Limb (tissue), 2 donors: ENCODE measurements at regions not wholly inside any gene's neighbourhood (a gene's known extent, or its start where the extent isn't known, plus 50 kb on each side); places are given as distances from the start of the nearest gene placed in this dataset.
"Not testable (repeated sequence)": the region's sequence is repeated elsewhere in the genome, so short reads cannot be mapped to it uniquely, and the experiment has no call there.

Experiments used
- DNase-seq, 2 donors: peaks; one replicate each; pipeline ENCODE4 v3.0.0-alpha.2; 2016; ENCODE audit errors: extremely low spot score in 2 of 2

DNA sequence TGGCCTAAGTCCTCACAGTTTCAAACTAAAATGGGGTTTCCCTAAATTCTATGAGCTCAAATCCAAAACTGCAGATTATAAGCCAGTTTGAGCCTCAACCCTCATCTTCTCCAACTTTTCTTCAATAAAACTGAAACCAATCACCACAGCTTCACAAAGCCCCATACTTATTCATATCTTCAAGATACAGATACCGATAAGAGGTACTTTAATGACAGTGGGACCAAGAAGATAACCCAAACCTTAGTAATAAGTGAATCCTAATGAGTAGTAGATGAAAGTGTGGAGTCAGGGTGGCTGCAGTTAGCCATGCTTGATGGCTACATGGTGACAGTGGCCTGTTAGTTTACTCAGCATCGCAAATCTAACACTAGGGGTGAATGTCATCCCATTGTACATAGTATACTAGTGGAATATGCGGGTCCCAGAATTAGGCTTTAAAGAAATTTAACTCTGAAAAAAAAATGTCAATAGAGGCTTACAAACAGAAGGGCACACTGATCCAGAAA is 395.8 kb upstream of the PHF14 start:
- no peak for DNase-seq

DNA sequence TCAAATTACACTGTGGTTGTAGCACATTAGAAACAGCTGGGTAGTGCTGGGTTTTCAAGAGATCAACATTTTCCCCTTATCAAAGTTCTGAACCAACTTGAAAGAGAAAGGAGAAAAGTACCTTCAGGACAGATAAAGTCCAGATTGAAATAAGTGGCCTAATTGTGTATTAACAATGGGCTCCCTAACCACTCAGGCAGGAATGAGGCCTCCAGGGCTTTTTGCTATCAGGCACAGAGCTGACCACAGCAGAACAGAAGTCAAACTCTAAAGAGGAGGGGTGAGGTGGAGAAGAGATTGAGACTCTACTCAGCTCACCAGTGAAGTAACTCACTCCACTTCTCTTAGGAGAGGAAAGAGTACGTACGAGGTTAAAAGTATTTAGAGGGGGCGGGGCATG is 394.1 kb upstream of the PHF14 start:
- no peak for DNase-seq

- no peak for DNase-seq
Observed at GRCh38 chr7:10584886-10585285, 388.8 kb upstream of the PHF14 start.

DNA sequence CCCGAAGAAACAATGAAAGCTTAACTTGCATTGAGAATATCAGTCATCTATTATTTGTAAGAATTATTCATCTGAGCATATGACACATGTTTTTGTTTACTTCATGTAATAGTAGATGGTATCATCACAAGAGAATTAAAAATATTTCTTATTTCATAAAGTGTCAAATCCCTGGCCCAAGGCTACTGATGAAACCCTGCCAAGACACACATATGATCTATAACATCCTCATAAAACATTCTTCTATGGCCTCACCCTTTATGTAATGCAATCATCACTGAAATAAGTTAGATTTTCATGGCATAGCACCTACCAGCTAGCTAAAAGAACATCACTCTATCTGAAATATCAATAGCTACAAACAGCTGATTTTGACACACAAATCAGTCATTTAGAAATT is 385.6 kb upstream of the PHF14 start:
- DNase-seq, result no peak

DNA sequence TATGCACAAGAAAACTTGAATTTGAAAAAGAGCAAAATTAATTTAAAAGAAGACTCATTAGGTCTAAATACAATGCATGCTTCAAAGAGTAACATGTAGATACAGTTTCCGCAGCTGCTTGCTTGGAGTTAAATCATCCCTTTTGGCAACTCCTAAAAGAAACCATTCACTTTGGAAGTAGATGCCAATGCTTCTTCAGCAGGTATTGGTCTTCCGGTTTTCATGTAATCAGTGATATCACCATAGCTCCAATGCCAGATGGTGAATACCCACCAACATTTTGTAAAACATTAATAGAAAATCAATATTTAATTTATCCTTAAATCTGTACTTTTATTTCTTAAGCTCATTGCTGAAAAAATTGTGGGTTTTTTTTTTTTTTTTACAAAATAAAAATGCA is 381.1 kb upstream of the PHF14 start:
- no peak for DNase-seq

- no peak for DNase-seq
Observed at GRCh38 chr7:10593080-10593479, 380.6 kb upstream of the PHF14 start.

DNA sequence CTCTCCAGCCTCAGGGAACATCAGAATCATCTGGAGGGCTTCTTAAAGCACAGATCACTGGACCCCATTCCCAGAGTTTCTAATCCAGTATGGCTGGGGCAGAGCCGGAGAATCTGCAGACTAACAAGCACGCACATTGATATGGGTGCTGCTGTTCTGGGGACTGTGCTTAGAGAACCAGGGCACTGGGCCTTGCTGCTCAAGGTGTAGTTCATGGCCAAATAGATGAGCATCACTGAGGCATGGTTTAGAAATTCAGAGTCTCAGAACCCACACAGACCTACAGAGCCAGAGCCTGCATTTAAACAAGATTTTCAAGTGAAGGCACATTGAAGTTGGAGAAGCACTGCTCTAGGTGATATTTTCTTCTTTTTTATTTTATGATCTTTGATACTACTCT is 376.8 kb upstream of the PHF14 start:
- DNase-seq, result no peak

- no peak for DNase-seq
Observed at GRCh38 chr7:10604128-10604527, 369.5 kb upstream of the PHF14 start.

DNA sequence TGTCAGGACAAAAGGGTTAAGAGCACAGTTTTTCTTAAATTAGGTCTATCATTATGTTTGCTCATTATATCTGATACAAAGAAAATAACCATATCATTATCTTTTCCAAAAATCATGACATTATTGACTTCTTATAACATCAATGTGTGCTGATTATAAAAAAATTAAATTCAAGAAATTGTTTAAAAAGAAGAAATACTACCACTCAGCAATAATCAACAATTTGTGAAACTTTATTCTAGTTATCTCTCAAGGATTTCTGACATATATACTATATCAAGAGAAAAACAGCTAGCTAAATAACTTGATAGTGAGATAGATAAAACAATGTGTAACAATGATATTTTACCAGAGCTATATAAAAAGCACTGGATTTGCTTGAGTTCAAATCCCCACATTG is 360.7 kb upstream of the PHF14 start:
- DNase-seq, result no peak

DNA sequence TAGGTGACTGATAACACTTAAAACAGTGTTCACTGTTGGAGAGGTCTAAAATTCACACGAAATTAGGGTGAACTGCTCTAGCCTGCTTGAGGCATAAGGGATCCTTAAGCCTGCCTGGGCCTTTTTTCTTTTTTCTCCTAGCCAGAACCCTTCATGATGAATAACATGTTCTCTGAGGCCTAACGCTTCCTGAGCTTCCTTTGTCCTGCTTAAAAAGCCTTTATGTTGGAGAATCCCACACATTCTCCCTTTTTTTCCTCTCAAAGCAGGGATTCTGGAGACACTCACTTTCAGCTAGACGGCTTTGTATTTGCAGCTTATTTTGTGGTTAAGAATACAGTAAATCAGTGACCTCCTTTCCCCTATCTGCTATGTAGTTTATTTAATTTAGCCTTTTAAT is 354.7 kb upstream of the PHF14 start:
- no peak for DNase-seq

DNA sequence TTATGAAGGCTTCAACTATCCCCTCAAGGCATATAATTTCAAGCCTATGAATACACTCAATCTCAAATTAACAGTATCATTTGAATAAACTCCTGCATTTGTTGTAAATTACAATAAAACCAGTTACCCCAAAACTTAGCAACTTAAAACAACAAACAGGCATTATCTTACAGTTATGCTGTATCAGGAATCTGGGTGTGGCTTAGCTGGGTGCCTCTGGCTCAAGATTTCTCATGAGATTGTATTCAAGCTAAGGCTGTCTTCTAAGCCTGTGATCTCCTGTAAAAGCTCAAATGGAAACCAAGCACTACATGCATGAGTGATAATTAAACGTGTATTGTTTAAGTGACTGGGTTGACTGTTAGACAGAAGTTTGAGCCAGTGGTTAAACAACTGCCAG is 341.0 kb upstream of the PHF14 start:
- DNase-seq, result no peak

DNA sequence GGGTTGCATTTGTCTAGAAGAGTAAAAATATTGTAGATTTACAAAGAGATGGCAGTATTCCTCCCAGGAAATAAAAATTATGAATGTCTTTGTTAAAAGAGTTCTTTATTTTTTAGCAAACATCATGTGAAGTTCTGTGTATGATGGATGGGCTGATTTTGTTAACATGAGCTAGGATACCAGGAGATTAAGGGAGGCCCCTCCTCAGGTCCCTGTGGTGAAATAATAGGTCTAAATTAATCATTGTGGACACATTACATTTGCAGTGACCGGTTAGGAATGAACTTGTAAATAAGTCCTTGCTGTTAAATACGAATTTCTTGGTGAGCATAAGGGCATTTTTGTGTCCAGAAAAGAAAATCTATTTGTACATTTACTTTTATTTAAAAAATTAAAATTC is 339.4 kb upstream of the PHF14 start:
- no peak for DNase-seq

DNA sequence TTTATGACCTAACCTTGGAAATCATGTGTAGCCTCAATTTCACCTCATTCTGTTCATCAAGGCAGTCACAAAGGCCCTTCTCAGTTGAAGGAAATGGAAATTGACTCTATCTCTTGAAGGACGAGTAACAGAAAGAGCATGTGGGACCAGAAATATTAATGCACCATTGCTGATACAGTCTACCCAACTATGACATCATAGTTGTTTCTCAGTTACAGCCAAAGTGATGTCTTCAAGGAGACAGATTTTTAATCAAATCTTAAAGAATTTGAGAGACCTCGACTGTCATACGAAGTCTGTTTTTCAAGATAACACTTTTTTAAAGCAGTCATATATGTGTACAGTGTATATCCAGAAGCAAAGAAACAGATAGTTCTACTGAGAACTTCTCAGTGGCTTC is 335.7 kb upstream of the PHF14 start:
- DNase-seq, result no peak

DNA sequence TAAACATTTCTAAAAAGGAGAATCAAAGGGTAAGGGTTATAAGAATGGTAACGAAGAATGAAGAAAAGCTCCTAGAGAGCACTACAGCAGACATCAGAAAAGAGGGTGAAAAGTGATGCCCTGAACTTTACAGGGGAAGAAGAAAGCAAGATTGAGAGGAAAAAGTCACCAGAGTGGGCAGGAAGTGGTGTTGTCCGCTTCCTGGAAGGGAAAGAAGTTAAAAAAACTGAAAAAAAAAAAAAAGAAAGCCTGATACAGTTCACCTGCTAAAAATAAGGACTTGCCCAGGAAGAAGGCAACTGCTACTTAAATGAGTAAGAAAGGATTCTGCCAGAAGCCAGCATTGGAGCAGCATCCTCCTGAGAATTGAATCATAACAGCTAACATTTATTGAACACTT is 330.1 kb upstream of the PHF14 start:
- no peak for DNase-seq

- no peak for DNase-seq
Observed at GRCh38 chr7:10644849-10645248, 328.8 kb upstream of the PHF14 start.

- DNase-seq, result no peak
Observed at GRCh38 chr7:10646194-10646593, 327.5 kb upstream of the PHF14 start.

DNA sequence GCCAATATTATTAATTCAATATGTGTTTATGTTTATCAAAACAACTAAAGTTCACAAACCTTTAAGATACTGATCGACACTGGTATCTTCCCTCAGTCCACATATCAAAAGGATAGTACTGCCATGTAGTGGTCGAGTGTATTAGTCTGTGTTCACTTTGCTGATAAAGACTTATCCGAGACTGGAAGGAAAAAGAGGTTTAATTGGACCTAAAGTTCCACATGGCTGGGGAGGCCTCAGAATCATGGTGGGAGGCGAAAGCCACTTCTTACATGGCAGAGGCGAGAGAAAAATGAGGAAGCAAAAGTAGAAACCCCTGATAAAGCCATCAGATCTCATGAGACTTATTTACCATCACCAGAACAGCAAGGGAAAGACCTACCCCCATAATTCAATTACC is 325.4 kb upstream of the PHF14 start:
- no peak for DNase-seq

- DNase-seq, result not testable (repeated sequence)
Observed at GRCh38 chr7:10649120-10649519, 324.6 kb upstream of the PHF14 start.

DNA sequence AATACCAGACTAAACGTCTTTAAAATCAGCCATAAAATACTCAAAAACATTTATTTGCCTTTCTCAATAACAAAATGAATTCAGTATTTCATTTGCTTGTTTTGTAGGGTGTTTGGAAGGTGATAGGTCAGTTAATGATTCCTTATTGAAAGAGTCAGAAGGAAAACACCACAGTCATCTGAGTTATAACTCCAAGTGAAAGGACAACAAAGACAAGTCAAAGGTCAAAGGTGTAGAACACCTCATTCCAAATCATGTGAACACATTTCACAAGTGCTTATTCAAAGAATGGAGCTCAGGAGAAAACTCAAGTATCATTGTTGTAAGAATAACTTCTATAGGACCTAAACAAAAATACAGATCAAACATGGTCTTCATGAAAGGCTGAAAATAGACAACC is 318.6 kb upstream of the PHF14 start:
- DNase-seq, result no peak

GRCh38 chr7:10657201-10657600 is 316.5 kb upstream of the PHF14 start:
- no peak for DNase-seq

GRCh38 chr7:10657837-10658236 is 315.8 kb upstream of the PHF14 start:
- no peak for DNase-seq

- no peak for DNase-seq
Observed at GRCh38 chr7:10662491-10662890, 311.2 kb upstream of the PHF14 start.

DNA sequence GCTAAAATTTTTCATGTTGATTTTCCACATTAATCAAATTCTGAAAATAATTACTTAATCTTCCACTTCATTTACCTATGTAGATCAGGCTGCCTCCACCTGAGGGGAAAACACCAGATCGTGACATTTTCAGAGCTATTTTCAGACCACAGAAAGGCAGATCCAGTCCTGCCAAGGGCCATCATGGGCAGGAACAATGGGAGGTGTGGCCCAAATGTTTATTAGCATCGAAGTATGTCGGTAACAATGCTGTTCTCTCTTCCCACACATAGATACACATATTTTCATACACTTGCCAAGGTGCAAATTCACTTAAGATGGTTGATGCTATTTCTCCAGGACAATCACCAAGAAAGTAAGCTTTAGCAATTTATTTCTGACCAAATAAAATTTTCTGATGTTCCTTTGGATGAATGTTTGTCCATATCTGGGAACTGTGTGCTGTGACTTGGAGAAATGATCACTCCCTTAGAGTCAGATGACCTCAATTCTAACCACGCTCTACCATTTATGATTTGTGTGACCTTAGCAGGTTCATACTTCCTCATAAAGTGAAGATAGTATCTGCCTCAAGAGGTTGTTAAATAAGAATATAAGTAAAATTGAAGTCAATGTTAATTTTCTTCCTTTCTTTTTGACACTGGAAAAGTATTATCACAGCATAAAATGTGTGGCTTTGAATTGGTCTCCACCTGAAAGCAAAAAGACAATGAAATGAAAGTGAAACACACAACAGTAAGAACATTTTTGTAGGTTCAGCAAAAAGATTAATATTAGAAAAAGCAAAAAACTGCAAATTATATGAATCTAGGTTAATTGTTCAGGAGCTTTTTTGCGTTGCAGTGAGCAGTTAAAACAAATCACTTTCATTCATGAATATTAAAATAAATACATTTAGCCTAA is 310.4 kb upstream of the PHF14 start:
- DNase-seq, result no peak
